ENCODE measurements at regions not wholly inside any gene's neighbourhood (a gene's known extent, or its start where the extent isn't known, plus 50 kb on each side); places are given as distances from the start of the nearest gene placed in this dataset.

DNA sequence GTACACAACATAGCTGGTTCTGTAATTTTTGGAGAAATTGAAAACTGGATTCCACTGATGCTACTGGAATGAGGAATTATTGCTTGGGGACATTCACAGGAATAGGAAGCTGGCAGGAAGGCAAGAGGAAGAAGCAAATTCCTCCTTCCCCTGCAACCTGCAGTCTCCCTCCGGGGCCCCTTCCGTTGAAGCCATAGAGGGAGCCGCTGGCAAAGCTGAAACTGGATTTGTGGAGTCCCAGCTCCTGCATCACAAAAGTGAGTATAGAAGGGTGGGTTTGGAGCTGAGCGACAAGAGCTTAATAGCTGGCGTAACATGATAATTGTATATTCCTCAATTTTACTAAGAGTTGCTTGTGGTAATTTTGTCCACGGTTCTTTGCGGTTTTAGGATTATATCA lies 190.8 kb downstream of the ADRA2A start:
- Histone ChIP-seq H3K27me3 (peaks cover 12% of the 10 kb centered on the region), H3K4me3 (no peak overlapping the region), H3K4me1 (no peaks in the 10 kb centered on the region), H3K27ac (no peak overlapping the region), H3K9me3 (no peaks in the 10 kb centered on the region), H3K36me3 (no peaks in the 10 kb centered on the region)
- WGBS = 47% methylated on average over 7 of the region's 7 CpGs
- no peak for DNase-seq (ENCODE audit: low spot score in 2 of 2)
- TF ChIP-seq, protein P1, sequence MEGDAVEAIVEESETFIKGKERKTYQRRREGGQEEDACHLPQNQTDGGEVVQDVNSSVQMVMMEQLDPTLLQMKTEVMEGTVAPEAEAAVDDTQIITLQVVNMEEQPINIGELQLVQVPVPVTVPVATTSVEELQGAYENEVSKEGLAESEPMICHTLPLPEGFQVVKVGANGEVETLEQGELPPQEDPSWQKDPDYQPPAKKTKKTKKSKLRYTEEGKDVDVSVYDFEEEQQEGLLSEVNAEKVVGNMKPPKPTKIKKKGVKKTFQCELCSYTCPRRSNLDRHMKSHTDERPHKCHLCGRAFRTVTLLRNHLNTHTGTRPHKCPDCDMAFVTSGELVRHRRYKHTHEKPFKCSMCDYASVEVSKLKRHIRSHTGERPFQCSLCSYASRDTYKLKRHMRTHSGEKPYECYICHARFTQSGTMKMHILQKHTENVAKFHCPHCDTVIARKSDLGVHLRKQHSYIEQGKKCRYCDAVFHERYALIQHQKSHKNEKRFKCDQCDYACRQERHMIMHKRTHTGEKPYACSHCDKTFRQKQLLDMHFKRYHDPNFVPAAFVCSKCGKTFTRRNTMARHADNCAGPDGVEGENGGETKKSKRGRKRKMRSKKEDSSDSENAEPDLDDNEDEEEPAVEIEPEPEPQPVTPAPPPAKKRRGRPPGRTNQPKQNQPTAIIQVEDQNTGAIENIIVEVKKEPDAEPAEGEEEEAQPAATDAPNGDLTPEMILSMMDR (IDR thresholded peaks at IDR 0.05) = no peak
- TF ChIP-seq EP300 (IDR thresholded peaks at IDR 0.05) (no peak), POLR2A (IDR thresholded peaks at IDR 0.05) (no peak), POLR2AphosphoS5 (IDR thresholded peaks at IDR 0.05) (no peak)

DNA sequence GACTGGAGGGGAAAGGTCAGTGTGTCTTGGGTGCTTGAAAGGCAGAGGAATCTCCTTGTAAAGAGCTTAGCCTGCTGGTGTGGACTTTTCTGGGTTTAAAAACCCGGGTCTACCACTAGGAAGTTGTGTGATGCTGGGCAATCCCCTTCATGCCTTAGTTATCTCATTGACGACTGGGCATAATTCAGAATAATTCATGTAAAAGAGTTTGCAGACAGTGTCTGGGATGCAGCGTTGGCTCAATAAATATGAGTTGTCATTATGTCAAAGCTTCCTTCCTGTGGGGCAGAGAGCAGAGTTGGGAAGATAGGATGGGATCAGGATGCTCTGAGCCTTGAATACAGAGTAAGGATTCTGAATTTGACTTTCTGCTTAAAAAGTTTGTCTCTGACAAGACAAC lies 196.4 kb downstream of the ADRA2A start:
- no peaks in the 10 kb centered on the region for H3K4me1 ChIP-seq
- H3K36me3 ChIP-seq = no peaks in the 10 kb centered on the region
- no peak overlapping the region for H3K27ac ChIP-seq
- TF ChIP-seq POLR2AphosphoS5 (IDR thresholded peaks at IDR 0.05) = no peak
- no peak for TF ChIP-seq EP300 (IDR thresholded peaks at IDR 0.05)
- TF ChIP-seq, protein P1 (IDR thresholded peaks at IDR 0.05) = no peak
- no peak for TF ChIP-seq POLR2A (IDR thresholded peaks at IDR 0.05)
- no peak for DNase-seq (ENCODE audit: low spot score in 2 of 2)
- WGBS = 40% methylated on average over 3 of the region's 3 CpGs
- H3K9me3 ChIP-seq = no peaks in the 10 kb centered on the region
- peaks cover 8% of the 10 kb centered on the region for H3K27me3 ChIP-seq
- H3K4me3 ChIP-seq = no peak overlapping the region

DNA sequence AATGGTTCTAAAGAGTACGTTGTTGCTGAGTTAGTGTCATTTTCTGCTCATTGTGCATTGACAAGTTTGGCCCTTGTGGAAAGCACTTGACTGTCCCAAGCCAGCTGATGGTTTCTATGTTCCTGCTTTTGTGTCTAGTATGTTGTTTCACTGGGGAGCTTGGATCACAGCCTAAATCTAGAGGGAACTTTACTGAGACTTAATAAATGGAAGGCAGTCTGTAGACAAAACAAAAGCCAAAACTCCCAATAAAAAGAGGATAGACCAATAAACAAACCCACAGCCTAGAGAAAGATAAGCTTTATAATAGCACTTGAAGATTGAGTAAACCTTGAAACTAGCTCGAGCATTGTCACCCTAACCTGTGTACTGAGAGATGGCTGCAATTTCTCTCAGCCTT lies 196.8 kb downstream of the ADRA2A start:
- no peak for DNase-seq (ENCODE audit: low spot score in 2 of 2)
- Histone ChIP-seq H3K9me3 (no peaks in the 10 kb centered on the region), H3K27me3 (peaks cover 6% of the 10 kb centered on the region), H3K36me3 (no peaks in the 10 kb centered on the region), H3K4me1 (no peaks in the 10 kb centered on the region), H3K4me3 (no peak overlapping the region), H3K27ac (no peak overlapping the region)
- TF ChIP-seq EP300 (IDR thresholded peaks at IDR 0.05) (no peak), POLR2A (IDR thresholded peaks at IDR 0.05) (no peak), POLR2AphosphoS5 (IDR thresholded peaks at IDR 0.05) (no peak)
- WGBS = 75% methylated on average over 2 of the region's 2 CpGs

DNA sequence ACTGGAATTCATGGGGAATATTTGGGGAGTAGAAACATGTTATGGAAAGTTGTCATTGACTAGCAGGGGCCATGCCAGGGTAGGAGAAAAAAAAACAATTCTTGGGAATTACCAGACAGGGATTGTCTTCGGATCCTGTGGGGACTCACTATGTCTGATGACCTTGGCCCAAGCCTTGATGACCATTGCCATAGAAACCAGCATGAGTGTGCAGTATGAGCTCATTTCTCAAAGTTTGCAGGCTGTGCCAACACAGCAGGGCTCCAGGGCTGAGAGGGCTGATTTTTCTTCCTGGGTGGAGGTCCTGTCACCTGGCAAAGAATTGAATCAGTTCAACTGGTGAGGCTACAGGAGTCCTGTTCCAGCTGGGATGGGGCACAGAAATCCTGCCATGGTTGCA lies 198.3 kb downstream of the ADRA2A start:
- TF ChIP-seq EP300 (IDR thresholded peaks at IDR 0.05) (no peak), POLR2A (IDR thresholded peaks at IDR 0.05) (no peak), POLR2AphosphoS5 (IDR thresholded peaks at IDR 0.05) (no peak)
- TF ChIP-seq, protein P1 (IDR thresholded peaks at IDR 0.05) = no peak
- DNase-seq (ENCODE audit: low spot score in 2 of 2) = no peak
- Histone ChIP-seq H3K27ac (no peak overlapping the region), H3K27me3 (no peaks in the 10 kb centered on the region), H3K4me1 (no peaks in the 10 kb centered on the region), H3K36me3 (no peaks in the 10 kb centered on the region), H3K9me3 (no peaks in the 10 kb centered on the region), H3K4me3 (no peak overlapping the region)
- 52% methylated on average over 1 of the region's 1 CpG for WGBS

DNA sequence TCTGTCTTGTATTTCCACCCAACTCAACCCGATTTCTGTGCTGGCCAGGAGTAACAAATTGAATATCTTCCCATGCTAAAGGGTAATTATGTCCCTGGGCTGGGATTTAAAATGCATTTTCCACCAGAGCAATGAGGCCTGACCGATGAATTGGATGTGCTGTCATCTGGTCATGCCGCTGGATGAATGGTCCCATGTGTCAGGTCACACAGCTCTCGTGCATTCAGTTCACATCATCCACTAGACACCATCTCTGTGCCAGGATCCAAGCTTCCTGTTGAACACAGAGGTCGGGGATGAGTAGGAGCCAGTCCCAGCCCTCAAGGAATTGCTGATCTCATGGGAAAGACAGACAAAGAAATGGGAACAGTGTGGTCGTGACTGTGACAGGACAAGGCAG lies 200.8 kb downstream of the ADRA2A start:
- WGBS = 70% methylated on average over 6 of the region's 6 CpGs
- Histone ChIP-seq H3K27me3 (no peaks in the 10 kb centered on the region), H3K36me3 (no peaks in the 10 kb centered on the region), H3K4me1 (no peaks in the 10 kb centered on the region), H3K9me3 (no peaks in the 10 kb centered on the region), H3K4me3 (no peak overlapping the region), H3K27ac (no peak overlapping the region)
- TF ChIP-seq POLR2A (IDR thresholded peaks at IDR 0.05) (no peak), EP300 (IDR thresholded peaks at IDR 0.05) (no peak), POLR2AphosphoS5 (IDR thresholded peaks at IDR 0.05) (no peak)
- TF ChIP-seq, protein P1 (IDR thresholded peaks at IDR 0.05) = no peak
- DNase-seq (ENCODE audit: low spot score in 2 of 2) = no peak

DNA sequence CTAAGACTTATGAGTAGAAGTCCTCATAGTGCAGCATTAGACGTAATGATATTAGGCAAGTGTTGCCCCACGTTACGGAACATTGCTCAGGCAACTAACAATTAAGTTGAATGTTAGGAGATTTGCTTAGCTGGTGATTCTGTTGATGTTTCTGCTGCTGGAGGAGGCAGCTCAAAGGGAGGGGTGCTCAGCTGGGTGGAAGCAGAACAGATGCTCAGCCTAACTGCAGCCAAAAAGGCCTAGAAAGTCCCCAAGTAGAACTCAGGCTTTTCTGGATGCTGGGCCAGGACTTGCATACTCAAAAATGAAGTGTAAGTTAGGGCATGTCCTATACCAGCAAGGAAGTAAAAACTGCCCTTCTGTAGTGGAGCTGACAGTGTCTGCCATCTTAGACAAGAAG lies 201.4 kb downstream of the ADRA2A start:
- no peaks in the 10 kb centered on the region for H3K36me3 ChIP-seq
- no peak for TF ChIP-seq POLR2A (IDR thresholded peaks at IDR 0.05)
- TF ChIP-seq POLR2AphosphoS5 (IDR thresholded peaks at IDR 0.05) = no peak
- TF ChIP-seq EP300 (IDR thresholded peaks at IDR 0.05) = no peak
- TF ChIP-seq, protein P1 (IDR thresholded peaks at IDR 0.05) = no peak
- no peaks in the 10 kb centered on the region for H3K4me1 ChIP-seq
- no peak overlapping the region for H3K4me3 ChIP-seq
- no peak for DNase-seq (ENCODE audit: low spot score in 2 of 2)
- no peak overlapping the region for H3K27ac ChIP-seq
- H3K27me3 ChIP-seq = no peaks in the 10 kb centered on the region
- H3K9me3 ChIP-seq = no peaks in the 10 kb centered on the region
- 92% methylated on average over 3 of the region's 3 CpGs for WGBS
